ENCODE measurements at regions not wholly inside any gene's neighbourhood (a gene's known extent, or its start where the extent isn't known, plus 50 kb on each side); places are given as distances from the start of the nearest gene placed in this dataset.

GRCh38 chr2:80706541-80706940, 402.0 kb upstream of the LRRTM1 start:
- TF ChIP-seq CTCF (IDR thresholded peaks at IDR 0.05; ENCODE audit: borderline replicate concordance, extremely low read depth, low read length, poor library complexity, severe bottlenecking) (no peak), EZH2 (IDR thresholded peaks at IDR 0.05; ENCODE audit: borderline replicate concordance, low read depth, low read length, severe bottlenecking) (no peak)
